ENCODE measurements at regions not wholly inside any gene's neighbourhood (a gene's known extent, or its start where the extent isn't known, plus 50 kb on each side); places are given as distances from the start of the nearest gene placed in this dataset.
"Not testable (repeated sequence)": the region's sequence is repeated elsewhere in the genome, so short reads cannot be mapped to it uniquely, and the experiment has no call there.

DNA sequence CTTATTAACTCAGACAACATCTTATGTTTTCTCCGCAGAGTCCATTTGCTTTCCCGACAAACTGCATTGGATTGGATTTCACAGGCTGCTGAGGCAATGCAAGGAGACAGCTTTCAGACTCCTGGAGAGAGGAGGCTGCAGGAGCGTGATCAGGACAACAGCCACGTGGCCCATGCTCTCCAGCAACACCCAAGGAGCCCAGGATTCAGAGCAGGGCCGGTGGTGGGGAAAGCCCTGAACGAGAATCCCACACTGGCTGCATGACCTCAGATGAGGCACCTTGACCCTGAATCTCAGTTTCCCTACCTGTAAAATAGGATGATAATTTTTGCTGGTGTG lies 78.3 kb upstream of the NFASC start:
- no peak overlapping the region for H3K4me3 ChIP-seq (ENCODE audit: low read depth in 1 of 3, low read length in 3 of 3)
- no peak for DNase-seq (ENCODE audit: low spot score)
- 84% methylated on average over 6 of the region's 6 CpGs for WGBS
- no peak for TF ChIP-seq HNF4G (IDR thresholded peaks at IDR 0.05)
- peaks cover 0 to 3% (median 0%) of the 10 kb centered on the region in 4 donors for H3K4me1 ChIP-seq (ENCODE audit: control insufficient read depth in 4 of 4, insufficient read depth in 4 of 4, low read length in 3 of 4)
- no peaks in the 10 kb centered on the region for H3K36me3 ChIP-seq (ENCODE audit: control insufficient read depth in 4 of 4, insufficient read depth in 3 of 4, low read depth in 1 of 4, low read length in 3 of 4)
- H3K27ac ChIP-seq (ENCODE audit: low read depth in 1 of 2, low read length in 2 of 2), result no peak overlapping the region
- no peaks in the 10 kb centered on the region for H3K27me3 ChIP-seq (ENCODE audit: control insufficient read depth in 4 of 4, insufficient read depth in 4 of 4, low read length in 3 of 4)
- no peaks in the 10 kb centered on the region for H3K9me3 ChIP-seq (ENCODE audit: control insufficient read depth in 4 of 4, low read length in 3 of 4)
- H3K9ac ChIP-seq (ENCODE audit: low read depth in 1 of 2, low read length in 2 of 2), result no peak overlapping the region

- H3K4me3 ChIP-seq (ENCODE audit: low read depth in 1 of 3, low read length in 3 of 3), result no peak overlapping the region
- H3K27me3 ChIP-seq (ENCODE audit: control insufficient read depth in 4 of 4, insufficient read depth in 4 of 4, low read length in 3 of 4), result no peaks in the 10 kb centered on the region
- no peak overlapping the region for H3K27ac ChIP-seq (ENCODE audit: low read depth in 1 of 2, low read length in 2 of 2)
- TF ChIP-seq ATF3 (IDR thresholded peaks at IDR 0.05) (no peak), NR2F2 (IDR thresholded peaks at IDR 0.05) (no peak), TAF1 (conservative IDR thresholded peaks at IDR 0.05) (no peak), RAD21 (IDR thresholded peaks at IDR 0.05) (no peak), EGR1 (IDR thresholded peaks at IDR 0.05; ENCODE audit: low read depth in 2 of 2) (no peak), SP1 (IDR thresholded peaks at IDR 0.05) (no peak), FOXA2 (IDR thresholded peaks at IDR 0.05) (no peak), GABPA (IDR thresholded peaks at IDR 0.05 in 1 of 2, conservative IDR thresholded peaks at IDR 0.05 in 1 of 2) (no peak), REST (IDR thresholded peaks at IDR 0.05) (no peak), YY1 (IDR thresholded peaks at IDR 0.05) (no peak), HNF4G (IDR thresholded peaks at IDR 0.05) (no peak)
- TF ChIP-seq, protein P1, sequence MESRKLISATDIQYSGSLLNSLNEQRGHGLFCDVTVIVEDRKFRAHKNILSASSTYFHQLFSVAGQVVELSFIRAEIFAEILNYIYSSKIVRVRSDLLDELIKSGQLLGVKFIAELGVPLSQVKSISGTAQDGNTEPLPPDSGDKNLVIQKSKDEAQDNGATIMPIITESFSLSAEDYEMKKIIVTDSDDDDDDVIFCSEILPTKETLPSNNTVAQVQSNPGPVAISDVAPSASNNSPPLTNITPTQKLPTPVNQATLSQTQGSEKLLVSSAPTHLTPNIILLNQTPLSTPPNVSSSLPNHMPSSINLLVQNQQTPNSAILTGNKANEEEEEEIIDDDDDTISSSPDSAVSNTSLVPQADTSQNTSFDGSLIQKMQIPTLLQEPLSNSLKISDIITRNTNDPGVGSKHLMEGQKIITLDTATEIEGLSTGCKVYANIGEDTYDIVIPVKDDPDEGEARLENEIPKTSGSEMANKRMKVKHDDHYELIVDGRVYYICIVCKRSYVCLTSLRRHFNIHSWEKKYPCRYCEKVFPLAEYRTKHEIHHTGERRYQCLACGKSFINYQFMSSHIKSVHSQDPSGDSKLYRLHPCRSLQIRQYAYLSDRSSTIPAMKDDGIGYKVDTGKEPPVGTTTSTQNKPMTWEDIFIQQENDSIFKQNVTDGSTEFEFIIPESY (IDR thresholded peaks at IDR 0.05), result no peak
- TF ChIP-seq, protein P2, sequence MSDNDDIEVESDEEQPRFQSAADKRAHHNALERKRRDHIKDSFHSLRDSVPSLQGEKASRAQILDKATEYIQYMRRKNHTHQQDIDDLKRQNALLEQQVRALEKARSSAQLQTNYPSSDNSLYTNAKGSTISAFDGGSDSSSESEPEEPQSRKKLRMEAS (IDR thresholded peaks at IDR 0.05), result no peak
- H3K9me3 ChIP-seq (ENCODE audit: control insufficient read depth in 4 of 4, low read length in 3 of 4), result no peaks in the 10 kb centered on the region
- H3K9ac ChIP-seq (ENCODE audit: low read depth in 1 of 2, low read length in 2 of 2), result no peak overlapping the region
- H3K36me3 ChIP-seq (ENCODE audit: control insufficient read depth in 4 of 4, insufficient read depth in 3 of 4, low read depth in 1 of 4, low read length in 3 of 4), result no peaks in the 10 kb centered on the region
- no peak for DNase-seq (ENCODE audit: low spot score)
- WGBS, result 86% methylated on average over 7 of the region's 7 CpGs
- H3K4me1 ChIP-seq (ENCODE audit: control insufficient read depth in 4 of 4, insufficient read depth in 4 of 4, low read length in 3 of 4), result peaks cover 0 to 3% (median 0%) of the 10 kb centered on the region in 4 donors
Measured at GRCh38 chr1:204793259-204793914, 77.3 kb upstream of the NFASC start.

DNA sequence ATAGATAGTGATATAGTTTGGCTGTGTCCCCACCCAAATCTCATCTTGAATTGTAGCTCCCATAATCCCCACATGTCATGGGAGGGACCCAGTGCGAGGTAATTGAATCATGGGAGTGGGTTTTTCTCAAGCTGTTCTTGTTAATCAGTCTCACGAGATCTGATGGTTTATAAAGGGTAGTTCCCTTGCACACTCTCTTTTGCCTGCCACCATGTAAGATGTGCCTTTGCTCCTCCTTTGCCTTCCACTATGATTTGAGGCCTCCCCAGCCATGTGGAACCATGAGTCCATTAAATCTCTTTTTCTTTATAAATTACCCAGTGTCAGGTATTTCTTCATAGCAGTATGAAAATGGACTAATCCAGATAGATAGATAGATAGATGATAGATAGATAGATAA lies 73.8 kb upstream of the NFASC start:
- H3K27ac ChIP-seq (ENCODE audit: low read depth in 1 of 2, low read length in 2 of 2), result not testable (repeated sequence)

More for the DNA sequence above, 73.8 kb upstream of the NFASC start:
- not testable (repeated sequence) for H3K9ac ChIP-seq (ENCODE audit: low read depth in 1 of 2, low read length in 2 of 2); H3K9me3 ChIP-seq (ENCODE audit: control insufficient read depth in 4 of 4, low read length in 3 of 4); H3K4me1 ChIP-seq (ENCODE audit: control insufficient read depth in 4 of 4, insufficient read depth in 4 of 4, low read length in 3 of 4); H3K36me3 ChIP-seq (ENCODE audit: control insufficient read depth in 4 of 4, insufficient read depth in 3 of 4, low read depth in 1 of 4, low read length in 3 of 4); H3K4me3 ChIP-seq (ENCODE audit: low read depth in 1 of 3, low read length in 3 of 3); H3K27me3 ChIP-seq (ENCODE audit: control insufficient read depth in 4 of 4, insufficient read depth in 4 of 4, low read length in 3 of 4); DNase-seq (ENCODE audit: low spot score)
- WGBS, result 96% methylated on average over 2 of the region's 2 CpGs

Data from liver (tissue), 7 donors.